Stomach (tissue), 4 donors: ENCODE measurements at regions not wholly inside any gene's neighbourhood (a gene's known extent, or its start where the extent isn't known, plus 50 kb on each side); places are given as distances from the start of the nearest gene placed in this dataset.

Experiments used
- CTCF ChIP-seq, 7 experiments: fragments of 450-650 bp in 4 of 7; fragments of 200-600 bp in 3 of 7; sonication (generic) in 3 of 7; IDR thresholded peaks; one replicate each; pipeline ENCODE4 v1.5.1; 2016 to 2019; ENCODE audit warnings: antibody characterized with exemption in 7 of 7, control low read depth in 2 of 7, mild to moderate bottlenecking in 1 of 7
- POLR2A ChIP-seq, 4 donors: fragments of 450-650 bp; IDR thresholded peaks; one replicate each; pipeline ENCODE4 v1.6.1; 2016; ENCODE audit warnings: antibody characterized with exemption in 4 of 4, control low read depth in 2 of 4, mild to moderate bottlenecking in 1 of 4, moderate library complexity in 1 of 4
- POLR2AphosphoS5 ChIP-seq, 3 donors: sonication (generic); formaldehyde crosslinking; IDR thresholded peaks; one replicate each; pipeline ENCODE4 v1.6.1; 2016; ENCODE audit warnings: antibody characterized with exemption in 3 of 3

- TF ChIP-seq POLR2AphosphoS5 (IDR thresholded peaks at IDR 0.05), result no peak
- no peak for TF ChIP-seq POLR2A (IDR thresholded peaks at IDR 0.05)
- no peak for TF ChIP-seq CTCF (IDR thresholded peaks at IDR 0.05)
Measured at GRCh38 chr11:116329354-116330090, 443.3 kb downstream of the BUD13 start.
